ENCODE measurements at regions not wholly inside any gene's neighbourhood (a gene's known extent, or its start where the extent isn't known, plus 50 kb on each side); places are given as distances from the start of the nearest gene placed in this dataset.

DNA sequence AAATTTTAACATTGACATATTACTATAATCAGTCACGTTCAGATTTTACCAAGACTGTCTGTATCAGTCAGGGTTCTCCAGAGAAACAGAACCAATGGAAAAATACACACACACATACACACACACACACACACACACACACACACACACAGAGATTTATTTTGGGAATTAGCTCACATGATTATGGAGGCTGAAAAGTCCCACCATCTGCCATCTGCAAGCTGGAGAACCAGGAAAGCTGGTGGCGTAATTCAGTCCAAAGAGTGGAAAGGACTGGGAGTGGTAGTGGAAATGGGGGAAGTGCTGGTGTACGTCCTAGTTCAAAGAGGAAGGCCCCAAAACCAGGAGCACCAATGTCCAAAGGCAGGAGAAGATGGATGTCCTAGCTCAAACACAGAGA, 166.4 kb downstream of the AKAIN1 start:
- no peaks in the 10 kb centered on the region for H3K79me2 ChIP-seq (replicated peaks; ENCODE audit: insufficient read depth, low read length)
- no peak overlapping the region for H3K27ac ChIP-seq (ENCODE audit: low read length)
- no peaks in the 10 kb centered on the region for H3F3A ChIP-seq (ENCODE audit: insufficient read depth, low read length, poor library complexity, severe bottlenecking)
- H2AFZ ChIP-seq (ENCODE audit: low read depth, low read length), result no peak overlapping the region
- no peak overlapping the region for H3K4me3 ChIP-seq (ENCODE audit: low read length)
- no peaks in the 10 kb centered on the region for H4K20me1 ChIP-seq (ENCODE audit: insufficient read depth)
- no peak overlapping the region for H3K4me2 ChIP-seq (ENCODE audit: low read length)
- H3K9me3 ChIP-seq (ENCODE audit: low read length), result no peaks in the 10 kb centered on the region
- no peaks in the 10 kb centered on the region for H3K27me3 ChIP-seq (ENCODE audit: insufficient read depth, low read depth, low read length)
- no peaks in the 10 kb centered on the region for H3K36me3 ChIP-seq (ENCODE audit: insufficient read depth, low read length)
- no peak overlapping the region for H3K9ac ChIP-seq (ENCODE audit: low read length)
- TF ChIP-seq EZH2 (IDR thresholded peaks at IDR 0.05; ENCODE audit: borderline replicate concordance, insufficient read depth, low read length, poor library complexity, severe bottlenecking) (no peak), MXI1 (conservative IDR thresholded peaks at IDR 0.05; ENCODE audit: poor library complexity, severe bottlenecking) (no peak), RAD21 (conservative IDR thresholded peaks at IDR 0.05) (no peak), TAF1 (IDR thresholded peaks at IDR 0.05; ENCODE audit: low read depth) (no peak), EP300 (conservative IDR thresholded peaks at IDR 0.05; ENCODE audit: poor library complexity, severe bottlenecking) (no peak)
- TF ChIP-seq, protein P1, sequence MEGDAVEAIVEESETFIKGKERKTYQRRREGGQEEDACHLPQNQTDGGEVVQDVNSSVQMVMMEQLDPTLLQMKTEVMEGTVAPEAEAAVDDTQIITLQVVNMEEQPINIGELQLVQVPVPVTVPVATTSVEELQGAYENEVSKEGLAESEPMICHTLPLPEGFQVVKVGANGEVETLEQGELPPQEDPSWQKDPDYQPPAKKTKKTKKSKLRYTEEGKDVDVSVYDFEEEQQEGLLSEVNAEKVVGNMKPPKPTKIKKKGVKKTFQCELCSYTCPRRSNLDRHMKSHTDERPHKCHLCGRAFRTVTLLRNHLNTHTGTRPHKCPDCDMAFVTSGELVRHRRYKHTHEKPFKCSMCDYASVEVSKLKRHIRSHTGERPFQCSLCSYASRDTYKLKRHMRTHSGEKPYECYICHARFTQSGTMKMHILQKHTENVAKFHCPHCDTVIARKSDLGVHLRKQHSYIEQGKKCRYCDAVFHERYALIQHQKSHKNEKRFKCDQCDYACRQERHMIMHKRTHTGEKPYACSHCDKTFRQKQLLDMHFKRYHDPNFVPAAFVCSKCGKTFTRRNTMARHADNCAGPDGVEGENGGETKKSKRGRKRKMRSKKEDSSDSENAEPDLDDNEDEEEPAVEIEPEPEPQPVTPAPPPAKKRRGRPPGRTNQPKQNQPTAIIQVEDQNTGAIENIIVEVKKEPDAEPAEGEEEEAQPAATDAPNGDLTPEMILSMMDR (IDR thresholded peaks at IDR 0.05; ENCODE audit: poor library complexity, severe bottlenecking), result no peak
- TF ChIP-seq, protein P2, sequence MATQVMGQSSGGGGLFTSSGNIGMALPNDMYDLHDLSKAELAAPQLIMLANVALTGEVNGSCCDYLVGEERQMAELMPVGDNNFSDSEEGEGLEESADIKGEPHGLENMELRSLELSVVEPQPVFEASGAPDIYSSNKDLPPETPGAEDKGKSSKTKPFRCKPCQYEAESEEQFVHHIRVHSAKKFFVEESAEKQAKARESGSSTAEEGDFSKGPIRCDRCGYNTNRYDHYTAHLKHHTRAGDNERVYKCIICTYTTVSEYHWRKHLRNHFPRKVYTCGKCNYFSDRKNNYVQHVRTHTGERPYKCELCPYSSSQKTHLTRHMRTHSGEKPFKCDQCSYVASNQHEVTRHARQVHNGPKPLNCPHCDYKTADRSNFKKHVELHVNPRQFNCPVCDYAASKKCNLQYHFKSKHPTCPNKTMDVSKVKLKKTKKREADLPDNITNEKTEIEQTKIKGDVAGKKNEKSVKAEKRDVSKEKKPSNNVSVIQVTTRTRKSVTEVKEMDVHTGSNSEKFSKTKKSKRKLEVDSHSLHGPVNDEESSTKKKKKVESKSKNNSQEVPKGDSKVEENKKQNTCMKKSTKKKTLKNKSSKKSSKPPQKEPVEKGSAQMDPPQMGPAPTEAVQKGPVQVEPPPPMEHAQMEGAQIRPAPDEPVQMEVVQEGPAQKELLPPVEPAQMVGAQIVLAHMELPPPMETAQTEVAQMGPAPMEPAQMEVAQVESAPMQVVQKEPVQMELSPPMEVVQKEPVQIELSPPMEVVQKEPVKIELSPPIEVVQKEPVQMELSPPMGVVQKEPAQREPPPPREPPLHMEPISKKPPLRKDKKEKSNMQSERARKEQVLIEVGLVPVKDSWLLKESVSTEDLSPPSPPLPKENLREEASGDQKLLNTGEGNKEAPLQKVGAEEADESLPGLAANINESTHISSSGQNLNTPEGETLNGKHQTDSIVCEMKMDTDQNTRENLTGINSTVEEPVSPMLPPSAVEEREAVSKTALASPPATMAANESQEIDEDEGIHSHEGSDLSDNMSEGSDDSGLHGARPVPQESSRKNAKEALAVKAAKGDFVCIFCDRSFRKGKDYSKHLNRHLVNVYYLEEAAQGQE (IDR thresholded peaks at IDR 0.05; ENCODE audit: borderline replicate concordance), result no peak
- H3K9me2 ChIP-seq (ENCODE audit: insufficient read depth, low read length), result no peaks in the 10 kb centered on the region

DNA sequence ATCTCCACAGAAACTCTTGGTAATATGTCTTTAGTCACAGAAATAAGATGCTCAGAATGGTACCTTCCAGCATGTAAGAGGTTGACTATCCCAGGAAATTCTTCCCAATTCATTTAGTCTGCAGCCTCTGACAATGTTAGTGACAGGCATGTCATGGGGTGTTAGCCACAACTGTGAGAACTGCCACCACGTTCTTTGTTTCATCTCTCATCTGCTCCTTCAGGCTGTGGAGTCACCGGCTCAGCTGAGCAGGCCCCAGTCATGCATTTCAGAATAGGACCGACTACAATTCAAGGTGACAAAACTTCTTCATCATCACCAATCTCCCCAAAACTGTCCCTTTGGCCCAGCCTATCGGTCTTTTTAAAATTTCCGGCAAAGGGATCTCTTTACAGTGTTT, 167.5 kb downstream of the AKAIN1 start:
- Histone ChIP-seq H3K4me3 (ENCODE audit: low read length) (no peak overlapping the region), H3K9ac (ENCODE audit: low read length) (no peak overlapping the region), H3K36me3 (ENCODE audit: insufficient read depth, low read length) (no peaks in the 10 kb centered on the region), H3K4me2 (ENCODE audit: low read length) (no peak overlapping the region), H3K9me2 (ENCODE audit: insufficient read depth, low read length) (no peaks in the 10 kb centered on the region), H3K27me3 (ENCODE audit: insufficient read depth, low read depth, low read length) (no peaks in the 10 kb centered on the region), H2AFZ (ENCODE audit: low read depth, low read length) (no peak overlapping the region), H3K9me3 (ENCODE audit: low read length) (no peaks in the 10 kb centered on the region), H3F3A (ENCODE audit: insufficient read depth, low read length, poor library complexity, severe bottlenecking) (no peaks in the 10 kb centered on the region), H3K79me2 (replicated peaks; ENCODE audit: insufficient read depth, low read length) (no peaks in the 10 kb centered on the region), H4K20me1 (ENCODE audit: insufficient read depth) (no peaks in the 10 kb centered on the region), H3K27ac (ENCODE audit: low read length) (no peak overlapping the region)
- TF ChIP-seq MXI1 (conservative IDR thresholded peaks at IDR 0.05; ENCODE audit: poor library complexity, severe bottlenecking) (no peak), TAF1 (IDR thresholded peaks at IDR 0.05; ENCODE audit: low read depth) (no peak), EZH2 (IDR thresholded peaks at IDR 0.05; ENCODE audit: borderline replicate concordance, insufficient read depth, low read length, poor library complexity, severe bottlenecking) (no peak), POLR2AphosphoS5 (IDR thresholded peaks at IDR 0.05) (no peak), SMC3 (conservative IDR thresholded peaks at IDR 0.05; ENCODE audit: poor library complexity) (no peak), EP300 (conservative IDR thresholded peaks at IDR 0.05; ENCODE audit: poor library complexity, severe bottlenecking) (no peak), RAD21 (conservative IDR thresholded peaks at IDR 0.05) (no peak)
- TF ChIP-seq, protein P2 (IDR thresholded peaks at IDR 0.05; ENCODE audit: borderline replicate concordance), result no peak
- TF ChIP-seq, protein P1 (IDR thresholded peaks at IDR 0.05; ENCODE audit: poor library complexity, severe bottlenecking), result no peak

All from neural cell (in vitro differentiated cells).